IMR-90 (cell line): ENCODE measurements at regions not wholly inside any gene's neighbourhood (a gene's known extent, or its start where the extent isn't known, plus 50 kb on each side); places are given as distances from the start of the nearest gene placed in this dataset.

ENCODE experiments used
- ATAC-seq: fragments of 200-7000 bp; cut with Tn5 transposase; 2 replicates; pipeline ENCODE4 v1.9.1; 2020; ENCODE audit warnings: low read depth, mild to moderate bottlenecking, moderate library complexity
- BruUV-seq: library from RNA; stranded (reverse); fragments of 400-500 nt; replicated peaks from 2 replicates; lab custom pipeline; 2021; lab: Mats Ljungman, UMichigan
- CTCF ChIA-PET: fragments of 300-600 bp; formaldehyde crosslinking; extraction: SDS; loops from one replicate; lab custom pipeline; 2021; ENCODE audit warnings: antibody characterized with exemption; lab: Yijun Ruan, JAX
- POLR2A ChIA-PET: fragments of 300-600 bp; sonication (Branson Sonifier 250); formaldehyde crosslinking; loops from one replicate; lab custom pipeline; 2022; ENCODE audit warnings: antibody characterized with exemption; ENCODE audit not compliant: unreplicated experiment; lab: Charles Lee
- DNase-seq: peaks from one replicate; pipeline ENCODE4 v3.0.0; 2013
- H2AFZ ChIP-seq: replicated peaks from 2 replicates; pipeline ENCODE3; 2013; ENCODE audit warnings: low read length, mild to moderate bottlenecking; ENCODE audit not compliant: poor library complexity
- H2AK5ac ChIP-seq: 2 replicates; pipeline ENCODE4 v1.6.1; 2013; ENCODE audit warnings: low read depth, low read length, inconsistent platforms
- H2AK9ac ChIP-seq: replicated peaks from 2 replicates; pipeline ENCODE3; 2013; ENCODE audit warnings: mild to moderate bottlenecking, low read depth, low read length, moderate library complexity; ENCODE audit not compliant: poor library complexity
- H2BK120ac ChIP-seq: 2 replicates; pipeline ENCODE4 v1.6.1; 2013; ENCODE audit warnings: low read depth, low read length, inconsistent platforms
- H2BK15ac ChIP-seq: 3 replicates; pipeline ENCODE4 v1.6.1; 2013; ENCODE audit warnings: low read depth, low read length, inconsistent platforms
- H2BK20ac ChIP-seq: 2 replicates; pipeline ENCODE4 v1.6.1; 2013; ENCODE audit warnings: low read depth, mild to moderate bottlenecking, inconsistent platforms, low read length, moderate library complexity
- H2BK5ac ChIP-seq: 2 replicates; pipeline ENCODE4 v1.6.1; 2013; ENCODE audit warnings: mild to moderate bottlenecking, low read depth, low read length, inconsistent platforms; ENCODE audit not compliant: poor library complexity, severe bottlenecking
- H3K14ac ChIP-seq: replicated peaks from 2 replicates; pipeline ENCODE4 v1.6.1; 2013; ENCODE audit warnings: low read depth, low read length, inconsistent platforms
- H3K18ac ChIP-seq: 2 replicates; pipeline ENCODE4 v1.6.1; 2013; ENCODE audit warnings: low read depth, low read length, control low read depth
- H3K23ac ChIP-seq: 2 replicates; pipeline ENCODE4 v1.6.1; 2013; ENCODE audit warnings: low read depth, low read length, inconsistent platforms
- H3K27ac ChIP-seq: 2 replicates; pipeline ENCODE4 v1.5.1; 2013; ENCODE audit warnings: mild to moderate bottlenecking, control low read depth, low read length; ENCODE audit not compliant: insufficient read depth
- H3K27me3 ChIP-seq: 2 replicates; pipeline ENCODE4 v1.6.1; 2013; ENCODE audit warnings: low read length; ENCODE audit not compliant: control insufficient read depth, insufficient read depth
- H3K36me3 ChIP-seq: 2 replicates; pipeline ENCODE4 v1.6.1; 2013; ENCODE audit warnings: low read length, mixed read lengths; ENCODE audit not compliant: control insufficient read depth, insufficient read depth
- H3K4ac ChIP-seq: 2 replicates; pipeline ENCODE4 v1.6.1; 2013; ENCODE audit warnings: low read depth, low read length, inconsistent platforms
- H3K4me1 ChIP-seq: 2 replicates; pipeline ENCODE4 v1.6.1; 2013; ENCODE audit warnings: low read length, mixed read lengths; ENCODE audit not compliant: control insufficient read depth, insufficient read depth
- H3K4me2 ChIP-seq: 2 replicates; pipeline ENCODE4 v1.6.1; 2013; ENCODE audit warnings: low read depth, mild to moderate bottlenecking, control low read depth, low read length, moderate library complexity
- H3K4me3 ChIP-seq: 2 replicates; pipeline ENCODE4 v1.5.1; 2013; ENCODE audit warnings: low read depth, mild to moderate bottlenecking, control low read depth, low read length, moderate library complexity; ENCODE audit not compliant: insufficient read depth
- H3K56ac ChIP-seq: 2 replicates; pipeline ENCODE4 v1.6.1; 2013; ENCODE audit warnings: low read length, inconsistent platforms; ENCODE audit not compliant: insufficient read depth; ENCODE audit errors: extremely low read depth
- H3K79me1 ChIP-seq, 2 experiments: 2 replicates each; pipeline ENCODE4 v1.6.1; 2013; ENCODE audit warnings: low read length in 2 of 2, inconsistent platforms in 1 of 2, low read depth in 1 of 2
- H3K9ac ChIP-seq: 2 replicates; pipeline ENCODE4 v1.6.1; 2013; ENCODE audit warnings: low read depth, low read length, control low read depth
- H3K9me1 ChIP-seq: 2 replicates; pipeline ENCODE4 v1.6.1; 2013; ENCODE audit warnings: low read length, inconsistent platforms; ENCODE audit not compliant: insufficient read depth
- H3K9me3 ChIP-seq: 2 replicates; pipeline ENCODE4 v1.6.1; 2013; ENCODE audit warnings: low read length; ENCODE audit not compliant: control insufficient read depth, insufficient read depth
- H4K20me1 ChIP-seq: 2 replicates; pipeline ENCODE4 v1.6.1; 2013; ENCODE audit warnings: low read length, inconsistent platforms; ENCODE audit not compliant: insufficient read depth
- H4K5ac ChIP-seq: 2 replicates; pipeline ENCODE4 v1.6.1; 2013; ENCODE audit warnings: mild to moderate bottlenecking, low read depth, low read length, control low read depth
- H4K8ac ChIP-seq, 2 experiments: 2 replicates each; pipeline ENCODE4 v1.6.1; 2013; ENCODE audit warnings: low read depth in 2 of 2, low read length in 2 of 2, control low read depth in 1 of 2, inconsistent platforms in 1 of 2
- H4K91ac ChIP-seq: 2 replicates; pipeline ENCODE4 v1.6.1; 2013; ENCODE audit warnings: low read depth, low read length, inconsistent platforms; ENCODE audit not compliant: insufficient read depth
- BHLHE40 ChIP-seq: fragments of 150-350 bp; IDR thresholded peaks from 2 replicates; pipeline ENCODE4 v1.6.1; 2016; ENCODE audit warnings: mild to moderate bottlenecking, low read depth, low read length
- CEBPB ChIP-seq: IDR thresholded peaks from 2 replicates; pipeline ENCODE4 v1.6.1; 2012; ENCODE audit warnings: low read depth, low read length, improper control_type of control experiment
- CTCF ChIP-seq: conservative IDR thresholded peaks from 2 replicates; pipeline ENCODE4 v1.5.1; 2012; ENCODE audit warnings: mild to moderate bottlenecking, low read depth, low read length, improper control_type of control experiment
- MXI1 ChIP-seq: IDR thresholded peaks from 2 replicates; pipeline ENCODE4 v1.6.1; 2012; ENCODE audit warnings: low read depth, mild to moderate bottlenecking, low read length, moderate library complexity, borderline replicate concordance
- NFE2L2 ChIP-seq: fragments of 150-350 bp; IDR thresholded peaks from 2 replicates; pipeline ENCODE4 v1.6.1; 2016; ENCODE audit warnings: low read depth, mild to moderate bottlenecking, low read length
- POLR2A ChIP-seq: IDR thresholded peaks from 2 replicates; pipeline ENCODE4 v1.6.1; 2012; ENCODE audit warnings: mild to moderate bottlenecking, low read depth, low read length
- RAD21 ChIP-seq: IDR thresholded peaks from 2 replicates; pipeline ENCODE4 v1.6.1; 2012; ENCODE audit warnings: low read length, improper control_type of control experiment
- RCOR1 ChIP-seq: IDR thresholded peaks from 2 replicates; pipeline ENCODE4 v1.6.1; 2012; ENCODE audit warnings: mild to moderate bottlenecking, low read length, improper control_type of control experiment; ENCODE audit not compliant: insufficient replicate concordance
- SMC3 ChIP-seq: fragments of 150-350 bp; IDR thresholded peaks from 2 replicates; pipeline ENCODE4 v1.6.1; 2016; ENCODE audit warnings: low read depth, mild to moderate bottlenecking, antibody characterized with exemption, low read length, moderate library complexity
- USF2 ChIP-seq: fragments of 150-350 bp; IDR thresholded peaks from 2 replicates; pipeline ENCODE4 v1.6.1; 2017; ENCODE audit warnings: mild to moderate bottlenecking, antibody characterized with exemption, low read length, low read depth
- WGBS, 2 experiments: methylation state at CpG; one replicate each; pipeline versions ENCODE4 v1.1.5 to v1.1.7; 2013; ENCODE audit warnings: missing lambda C conversion rate in 2 of 2; ENCODE audit not compliant: insufficient read length in 1 of 2; ENCODE audit errors: extremely low coverage in 2 of 2; 5-methylcytosine and 5-hydroxymethylcytosine counted together
- dilution Hi-C: fragments of 300-500 bp; cut with HindIII; formaldehyde crosslinking; loops from one replicate; pipeline ENCODE4 v1.14.3; 2018; ENCODE audit warnings: low sequenced_read_pairs; ENCODE audit not compliant: unreplicated experiment
- in situ Hi-C: fragments of 300-500 bp; cut with MboI; formaldehyde crosslinking; loops from 3 replicates; pipeline ENCODE4 v1.14.3; 2019; ENCODE audit warnings: low sequenced_read_pairs, inconsistent platforms, mixed read lengths
- intact Hi-C: fragments of 100-400 bp; cut with micrococcal nuclease; formaldehyde crosslinking; loops from 2 replicates; pipeline ENCODE4 v1.10.0; 2022

DNA sequence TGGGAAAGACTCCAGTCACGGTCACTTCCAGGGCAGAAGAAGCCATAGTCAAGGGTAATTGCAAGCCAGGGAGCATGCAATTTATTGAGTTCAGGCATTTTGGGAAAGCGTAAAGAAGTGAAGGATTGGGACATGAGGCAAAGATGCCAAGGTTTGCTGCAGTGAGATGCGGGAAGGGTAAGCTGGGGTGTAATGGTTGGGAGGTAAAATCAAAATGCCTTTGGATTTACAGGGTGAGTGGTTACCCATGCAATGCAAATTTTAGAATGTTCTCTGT, 167.5 kb downstream of the BRMS1L start:
- Histone ChIP-seq H3K56ac (no peak overlapping the region), H3K4me1 (no peaks in the 10 kb centered on the region), H3K4ac (no peak overlapping the region), H4K91ac (no peak overlapping the region), H2AK9ac (no peak overlapping the region), H3K79me1 (no peaks in the 10 kb centered on the region), H3K36me3 (no peaks in the 10 kb centered on the region), H2BK5ac (no peak overlapping the region), H3K27ac (no peak overlapping the region), H2AFZ (peak overlapping the region; percentile 15), H2BK15ac (no peak overlapping the region), H3K14ac (no peak overlapping the region), H3K9me1 (no peaks in the 10 kb centered on the region), H3K4me3 (no peak overlapping the region), H4K5ac (no peak overlapping the region), H3K23ac (no peak overlapping the region), H3K18ac (no peak overlapping the region), H2BK20ac (no peak overlapping the region), H4K8ac (no peak overlapping the region), H2BK120ac (no peak overlapping the region), H4K20me1 (no peaks in the 10 kb centered on the region), H2AK5ac (no peak overlapping the region), H3K27me3 (peaks cover 3% of the 10 kb centered on the region; the same call in 1 of the 2 replicates), H3K9me3 (no peaks in the 10 kb centered on the region), H3K9ac (no peak overlapping the region), H3K4me2 (no peak overlapping the region)
- in situ Hi-C loops (no loop called here), intact Hi-C loops (no loop called here), dilution Hi-C loops (no loop called here)
- no peak for DNase-seq
- BruUV-seq, result no TSS peak
- TF ChIP-seq BHLHE40 (no peak), CEBPB (no peak), SMC3 (no peak), POLR2A (no peak), RAD21 (no peak), MXI1 (no peak), USF2 (no peak), CTCF (no peak), NFE2L2 (no peak), RCOR1 (no peak)
- WGBS, 2 experiments, result 35% methylated on average over 2 of the region's 3 CpGs; no CpG with 5 or more reads in 1 of the 2 experiments
- no peak for ATAC-seq
- CTCF ChIA-PET, result no interaction called here
- POLR2A ChIA-PET, result no interaction called here
